ENCODE measurements at regions not wholly inside any gene's neighbourhood (a gene's known extent, or its start where the extent isn't known, plus 50 kb on each side); places are given as distances from the start of the nearest gene placed in this dataset.

DNA sequence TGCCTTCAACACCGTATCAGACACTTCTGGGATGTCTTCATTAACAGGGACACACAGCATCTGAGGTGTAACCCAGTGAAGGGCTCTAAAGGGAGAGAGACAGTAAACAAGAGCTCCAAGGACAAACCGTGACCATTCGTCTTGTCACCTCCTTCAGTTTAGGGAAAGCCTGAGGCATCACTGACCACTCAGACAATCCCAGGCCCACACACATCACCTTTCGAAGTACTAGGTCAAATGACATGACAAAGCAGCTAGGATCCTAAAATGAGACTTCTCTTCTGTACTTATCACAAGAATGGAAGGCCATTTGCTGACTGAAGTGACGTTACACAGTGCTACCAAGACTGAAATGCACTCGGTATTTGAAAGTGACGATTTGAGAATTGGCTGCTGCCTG is 200.7 kb upstream of the KCTD7 start:
- TF ChIP-seq, protein P1, sequence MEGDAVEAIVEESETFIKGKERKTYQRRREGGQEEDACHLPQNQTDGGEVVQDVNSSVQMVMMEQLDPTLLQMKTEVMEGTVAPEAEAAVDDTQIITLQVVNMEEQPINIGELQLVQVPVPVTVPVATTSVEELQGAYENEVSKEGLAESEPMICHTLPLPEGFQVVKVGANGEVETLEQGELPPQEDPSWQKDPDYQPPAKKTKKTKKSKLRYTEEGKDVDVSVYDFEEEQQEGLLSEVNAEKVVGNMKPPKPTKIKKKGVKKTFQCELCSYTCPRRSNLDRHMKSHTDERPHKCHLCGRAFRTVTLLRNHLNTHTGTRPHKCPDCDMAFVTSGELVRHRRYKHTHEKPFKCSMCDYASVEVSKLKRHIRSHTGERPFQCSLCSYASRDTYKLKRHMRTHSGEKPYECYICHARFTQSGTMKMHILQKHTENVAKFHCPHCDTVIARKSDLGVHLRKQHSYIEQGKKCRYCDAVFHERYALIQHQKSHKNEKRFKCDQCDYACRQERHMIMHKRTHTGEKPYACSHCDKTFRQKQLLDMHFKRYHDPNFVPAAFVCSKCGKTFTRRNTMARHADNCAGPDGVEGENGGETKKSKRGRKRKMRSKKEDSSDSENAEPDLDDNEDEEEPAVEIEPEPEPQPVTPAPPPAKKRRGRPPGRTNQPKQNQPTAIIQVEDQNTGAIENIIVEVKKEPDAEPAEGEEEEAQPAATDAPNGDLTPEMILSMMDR (conservative IDR thresholded peaks at IDR 0.05; ENCODE audit: low read depth, low read length), result no peak
- no peak for TF ChIP-seq EZH2 (IDR thresholded peaks at IDR 0.05; ENCODE audit: borderline replicate concordance, low read depth, low read length, poor library complexity, severe bottlenecking)

Measured in A673 (cell line).